Activated CD8-positive, alpha-beta memory T cell treated with anti-CD3 and anti-CD28 coated beads for 1 hour (primary cell): ENCODE measurements at regions not wholly inside any gene's neighbourhood (a gene's known extent, or its start where the extent isn't known, plus 50 kb on each side); places are given as distances from the start of the nearest gene placed in this dataset.
"Not testable (repeated sequence)": the region's sequence is repeated elsewhere in the genome, so short reads cannot be mapped to it uniquely, and the experiment has no call there.

Experiments
- DNase-seq, 2 donors: peaks; one replicate each; pipeline ENCODE4 v3.0.0-alpha.2; 2020; ENCODE audit warnings: low read depth in 1 of 2; ENCODE audit errors: extremely low read depth in 1 of 2

DNA sequence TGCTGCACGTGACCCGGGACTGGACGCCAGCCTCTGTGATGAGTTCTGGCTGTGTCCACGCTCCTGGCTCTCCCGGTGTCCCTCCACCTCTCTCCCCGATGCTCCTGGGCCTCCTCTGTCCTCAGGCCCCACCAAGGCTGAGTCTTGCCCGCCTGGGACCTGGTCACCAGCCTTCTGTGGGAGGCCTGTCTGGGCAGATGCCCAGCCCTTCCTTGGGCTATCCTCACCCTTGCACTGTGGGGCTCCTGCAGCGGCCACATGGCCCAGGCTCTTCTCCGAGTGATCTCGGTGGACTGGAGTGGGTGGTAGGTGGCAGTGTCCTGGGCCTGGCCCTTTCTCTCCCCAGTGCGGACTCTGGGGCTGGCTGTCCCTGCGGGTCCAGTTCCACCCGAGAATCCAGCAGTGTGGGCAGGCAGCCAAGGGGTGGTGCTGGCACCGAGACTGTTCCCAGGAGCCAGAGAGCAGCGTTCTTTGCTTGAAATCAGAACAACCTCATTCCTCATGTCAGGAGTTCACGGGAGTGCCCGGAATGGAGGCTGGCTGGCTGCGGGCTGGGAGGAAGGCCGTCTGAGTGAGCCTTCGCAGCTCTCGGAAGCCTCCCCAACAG, 94.6 kb downstream of the TMEM121 start:
- not testable (repeated sequence) for DNase-seq

DNA sequence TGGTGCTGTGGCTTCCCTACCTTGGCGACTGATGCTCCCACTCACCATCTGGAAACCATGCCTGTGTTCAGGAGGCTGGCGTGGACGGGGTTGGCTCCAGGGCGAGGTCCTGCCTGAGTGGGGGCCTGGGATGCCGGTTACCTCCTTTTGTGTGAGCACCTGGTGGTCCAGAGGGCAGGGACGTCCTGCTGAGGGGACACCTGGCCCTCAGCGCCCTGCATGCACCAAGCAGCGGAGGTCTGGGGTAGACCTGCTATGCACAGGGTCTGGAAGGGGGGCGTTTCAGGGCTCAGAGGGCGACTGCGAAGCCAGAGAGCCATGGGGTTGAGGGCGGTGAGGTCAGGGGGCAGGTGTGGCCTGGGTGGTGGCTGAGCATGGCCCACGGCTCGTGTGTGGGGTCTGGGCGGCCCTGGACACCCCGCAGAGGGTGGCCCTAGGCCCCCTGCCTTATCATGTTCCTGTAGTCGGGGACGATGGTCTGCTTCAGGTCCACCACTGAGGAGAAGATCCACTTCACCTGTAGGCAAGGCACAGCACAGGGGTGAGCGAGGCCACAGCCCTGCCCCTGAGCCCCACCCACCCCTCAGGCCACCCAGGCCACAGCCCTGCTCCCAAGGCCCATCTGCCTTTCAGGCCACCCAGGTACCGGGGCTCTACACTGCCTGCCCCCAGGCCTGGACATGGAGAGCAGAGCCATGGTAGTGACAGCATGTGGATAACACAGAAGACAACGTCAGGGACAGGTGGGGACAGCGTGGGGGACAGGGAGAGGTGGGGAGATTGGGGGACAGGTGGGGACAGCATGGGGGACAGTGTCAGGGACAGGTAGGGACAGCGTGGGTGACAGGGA, 95.3 kb downstream of the TMEM121 start:
- not testable (repeated sequence) for DNase-seq

DNA sequence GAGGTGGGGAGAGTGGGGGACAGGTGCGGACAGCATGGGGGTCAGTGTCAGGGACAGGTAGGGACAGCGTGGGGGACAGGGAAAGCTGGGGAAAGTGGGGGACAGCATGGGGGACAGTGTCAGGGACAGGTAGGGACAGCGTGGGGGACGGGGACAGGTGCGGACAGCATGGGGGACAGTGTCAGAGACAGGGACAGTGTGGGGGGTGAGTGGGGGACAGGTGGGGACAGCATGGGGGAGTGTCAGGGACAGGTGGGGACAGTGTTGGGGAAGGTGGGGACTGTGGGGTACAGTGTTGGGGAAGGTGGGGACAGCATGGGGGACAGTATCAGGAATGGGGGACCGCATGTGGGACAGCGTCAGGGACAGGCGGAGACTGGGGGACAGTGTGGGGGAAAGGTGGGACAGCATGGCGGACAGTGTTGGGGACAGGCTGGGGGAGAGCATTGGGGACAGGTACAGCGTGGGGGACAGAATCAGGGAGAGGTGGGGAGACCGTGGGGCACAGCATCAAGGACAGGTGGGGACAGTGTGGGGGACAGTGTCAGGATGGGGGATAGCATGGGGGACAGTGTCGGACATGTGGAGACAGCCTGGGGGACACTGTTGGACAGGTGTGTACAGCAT, 96.1 kb downstream of the TMEM121 start:
- no peak for DNase-seq

DNA sequence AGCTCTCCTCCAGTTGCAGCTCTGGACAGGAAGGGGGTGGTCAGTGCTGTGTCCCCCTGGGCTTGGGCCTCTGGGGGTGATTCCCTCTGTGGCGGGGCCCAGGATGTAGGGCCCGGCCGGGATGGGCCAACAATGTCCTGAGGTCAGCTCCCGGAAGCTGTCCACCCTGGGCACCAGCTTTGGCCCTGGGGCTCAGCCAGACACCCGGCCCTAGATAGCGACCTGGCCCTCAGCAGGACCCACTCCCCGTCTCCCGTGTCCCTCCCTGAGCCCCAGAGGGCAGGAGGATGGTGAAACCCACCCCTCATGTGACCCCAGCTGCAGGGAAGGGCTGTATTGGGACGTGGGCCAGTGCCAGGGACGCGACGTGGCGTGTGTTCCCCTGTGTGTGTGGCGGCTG, 96.8 kb downstream of the TMEM121 start:
- DNase-seq, result not testable (repeated sequence)

DNA sequence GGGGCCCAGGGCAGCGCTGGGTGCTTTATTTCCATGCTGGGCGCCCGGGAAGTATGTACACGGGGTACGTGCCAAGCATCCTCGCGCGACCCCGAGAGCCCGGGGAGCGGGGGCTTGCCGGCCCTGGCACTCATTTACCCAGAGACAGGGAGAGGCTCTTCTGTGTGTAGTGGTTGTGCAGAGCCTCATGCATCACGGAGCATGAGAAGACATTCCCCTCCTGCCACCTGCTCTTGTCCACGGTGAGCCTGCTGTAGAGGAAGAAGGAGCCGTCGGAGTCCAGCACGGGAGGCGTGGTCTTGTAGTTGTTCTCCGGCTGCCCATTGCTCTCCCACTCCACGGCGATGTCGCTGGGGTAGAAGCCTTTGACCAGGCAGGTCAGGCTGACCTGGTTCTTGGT, 98.0 kb downstream of the TMEM121 start:
- DNase-seq, result not testable (repeated sequence)

DNA sequence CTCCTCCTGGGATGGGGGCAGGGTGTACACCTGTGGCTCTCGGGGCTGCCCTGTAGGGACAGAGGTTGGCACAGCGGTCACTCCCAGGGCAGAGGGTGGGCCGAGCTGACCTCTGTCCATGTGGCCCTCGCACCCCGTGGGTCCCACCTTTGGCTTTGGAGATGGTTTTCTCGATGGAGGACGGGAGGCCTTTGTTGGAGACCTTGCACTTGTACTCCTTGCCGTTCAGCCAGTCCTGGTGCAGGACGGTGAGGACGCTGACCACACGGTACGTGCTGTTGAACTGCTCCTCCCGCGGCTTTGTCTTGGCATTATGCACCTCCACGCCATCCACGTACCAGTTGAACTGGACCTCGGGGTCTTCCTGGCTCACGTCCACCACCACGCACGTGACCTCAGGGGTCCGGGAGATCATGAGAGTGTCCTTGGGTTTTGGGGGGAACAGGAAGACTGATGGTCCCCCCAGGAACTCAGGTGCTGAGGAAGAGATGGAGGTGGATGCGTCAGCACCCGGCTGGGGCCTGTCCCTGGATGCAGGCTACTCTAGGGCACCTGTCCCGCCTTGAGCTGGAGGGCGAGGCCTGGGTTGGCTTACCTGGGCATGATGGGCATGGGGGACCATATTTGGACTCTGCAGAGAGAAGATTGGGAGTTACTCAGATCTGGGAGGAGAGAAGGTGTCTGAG, 98.5 kb downstream of the TMEM121 start:
- DNase-seq, result not testable (repeated sequence)

- DNase-seq, result not testable (repeated sequence)
Observed at GRCh38 chr14:105625448-105625847, 99.1 kb downstream of the TMEM121 start.

DNA sequence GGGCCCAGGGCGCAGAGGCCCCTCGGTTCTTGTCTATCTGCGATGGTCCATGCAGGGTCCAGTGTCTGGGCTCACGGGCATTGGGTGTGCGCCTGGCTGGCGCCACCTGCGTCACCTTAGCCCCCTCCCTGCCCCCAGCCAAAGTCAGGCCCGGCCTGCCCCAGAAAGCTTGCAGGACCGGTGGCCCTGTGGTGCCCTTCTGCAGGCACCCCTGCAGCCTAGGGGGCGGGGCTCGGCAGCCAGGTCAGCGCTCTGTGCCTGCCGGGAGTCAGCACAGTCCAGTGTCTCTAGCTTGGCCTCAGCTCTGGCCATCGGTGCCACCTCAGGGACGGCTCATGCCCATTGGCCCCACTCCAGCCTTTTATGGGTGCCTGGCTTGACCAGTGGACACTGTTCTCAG, 99.7 kb downstream of the TMEM121 start:
- DNase-seq, result not testable (repeated sequence)

GRCh38 chr14:105626651-105627050, 100.3 kb downstream of the TMEM121 start:
- not testable (repeated sequence) for DNase-seq

DNA sequence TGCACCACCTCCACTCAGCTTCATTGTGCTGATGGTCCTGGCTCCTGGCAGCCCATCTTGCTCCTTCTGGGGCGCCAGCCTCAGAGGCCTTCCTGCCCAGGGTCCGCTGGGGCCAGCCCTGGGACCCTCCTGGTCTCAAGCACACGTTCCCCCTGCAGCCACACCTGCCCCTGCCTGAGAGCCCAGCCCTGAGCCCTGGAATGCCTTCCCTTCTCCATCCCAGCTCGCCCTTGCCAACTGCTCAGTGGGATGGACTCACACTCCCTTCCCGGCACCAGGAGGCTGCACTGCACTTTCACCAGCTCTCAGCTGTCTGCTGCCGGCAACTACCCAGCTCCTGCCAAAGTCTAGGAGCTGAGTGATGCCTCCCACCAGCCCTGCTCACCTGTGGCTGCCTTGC, 100.9 kb downstream of the TMEM121 start:
- DNase-seq, result not testable (repeated sequence)

DNA sequence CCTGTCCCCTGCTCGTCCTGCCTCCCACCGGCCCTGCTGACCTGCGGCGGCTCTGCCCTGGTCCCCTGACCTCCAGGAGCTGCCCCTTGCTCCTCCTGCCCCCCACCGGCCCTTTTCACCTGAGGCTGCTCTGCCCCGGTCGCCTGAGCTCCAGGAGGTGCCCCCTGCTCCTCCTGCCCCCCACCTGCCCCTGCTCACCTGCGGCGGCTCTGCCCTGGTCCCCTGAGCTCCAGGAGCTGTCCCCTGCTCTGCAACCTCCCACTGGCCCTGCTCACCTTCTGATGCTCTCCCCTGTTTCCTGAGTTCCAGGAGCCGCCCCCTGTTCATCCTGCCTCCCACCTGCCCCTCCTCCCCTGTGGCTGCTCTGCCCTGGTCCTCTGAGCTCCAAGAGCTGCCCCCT, 101.3 kb downstream of the TMEM121 start:
- no peak for DNase-seq

GRCh38 chr14:105628126-105628525, 101.7 kb downstream of the TMEM121 start:
- not testable (repeated sequence) for DNase-seq

DNA sequence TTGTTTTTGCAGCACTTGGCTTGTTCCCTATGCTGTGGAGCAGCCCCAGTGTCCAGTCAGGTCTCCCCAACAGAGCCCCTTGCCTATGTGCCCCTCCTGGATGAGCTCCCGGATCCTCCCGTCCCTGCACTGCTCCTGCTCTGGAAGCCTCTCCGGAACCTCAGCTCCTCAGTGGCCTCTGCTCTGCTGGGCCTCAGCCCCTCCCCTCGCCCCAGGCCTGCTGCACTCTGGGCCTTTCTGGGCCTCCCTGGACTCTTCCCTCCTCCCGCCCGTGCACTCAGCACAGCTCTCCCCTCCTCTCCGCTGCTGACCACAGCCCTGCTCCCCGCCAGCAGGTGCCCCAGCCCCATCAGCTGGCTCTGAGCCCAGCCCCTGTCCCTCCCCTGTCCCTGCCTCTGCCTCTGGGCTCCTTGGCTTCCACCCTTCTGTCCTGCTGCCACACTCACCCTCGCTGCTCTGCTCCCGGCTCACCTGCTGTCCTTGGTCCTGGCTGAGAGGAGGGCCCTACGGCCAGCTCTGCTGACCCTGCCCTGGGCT, 102.2 kb downstream of the TMEM121 start:
- not testable (repeated sequence) for DNase-seq

GRCh38 chr14:105629091-105629885, 102.9 kb downstream of the TMEM121 start:
- DNase-seq, result not testable (repeated sequence)

DNA sequence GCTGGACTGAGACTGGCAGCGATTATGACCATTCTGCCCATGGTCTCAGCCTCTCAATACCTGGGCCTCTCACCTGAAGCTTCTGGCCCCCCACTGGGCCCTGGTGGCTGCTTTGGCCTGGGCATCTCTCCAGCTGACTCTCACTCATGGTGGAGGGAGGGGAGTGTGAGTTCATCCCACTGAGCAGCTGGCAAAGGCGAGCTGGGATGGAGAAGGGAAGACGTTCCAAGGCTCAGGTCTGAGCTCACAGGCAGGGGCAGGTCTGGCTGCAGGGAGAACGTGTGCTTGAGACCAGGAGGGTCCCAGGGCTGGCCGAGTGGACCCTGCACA, 103.5 kb downstream of the TMEM121 start:
- DNase-seq, result no peak

- DNase-seq, result not testable (repeated sequence)
Observed at GRCh38 chr14:105630293-105630934, 104.0 kb downstream of the TMEM121 start.

- not testable (repeated sequence) for DNase-seq
Observed at GRCh38 chr14:105630935-105631779, 104.8 kb downstream of the TMEM121 start.

- DNase-seq, result no peak
Observed at GRCh38 chr14:105632010-105632409, 105.6 kb downstream of the TMEM121 start.

- not testable (repeated sequence) for DNase-seq
Observed at GRCh38 chr14:105633596-105633995, 107.2 kb downstream of the TMEM121 start.
